Activated naive CD8-positive, alpha-beta T cell treated with anti-CD3 and anti-CD28 coated beads for 36 hours (primary cell): ENCODE measurements at regions not wholly inside any gene's neighbourhood (a gene's known extent, or its start where the extent isn't known, plus 50 kb on each side); places are given as distances from the start of the nearest gene placed in this dataset.

Experiments used
- DNase-seq: peaks from one replicate; pipeline ENCODE4 v3.0.0; 2021
- H3K27ac Mint-ChIP-seq: one replicate; pipeline ENCODE4 v1.8.0; 2022; ENCODE audit warnings: mild to moderate bottlenecking, moderate library complexity, mixed read lengths
- H3K27me3 Mint-ChIP-seq: one replicate; pipeline ENCODE4 v1.8.0; 2022; ENCODE audit warnings: mild to moderate bottlenecking, mixed read lengths
- H3K36me3 Mint-ChIP-seq: one replicate; pipeline ENCODE4 v1.8.0; 2021; ENCODE audit warnings: mild to moderate bottlenecking, mixed read lengths
- H3K4me1 Mint-ChIP-seq: one replicate; pipeline ENCODE4 v1.8.0; 2021; ENCODE audit warnings: mixed read lengths
- H3K4me3 Mint-ChIP-seq: one replicate; pipeline ENCODE4 v1.8.0; 2022; ENCODE audit warnings: mild to moderate bottlenecking, moderate library complexity, mixed read lengths
- H3K9me3 Mint-ChIP-seq: one replicate; pipeline ENCODE4 v1.8.0; 2022; ENCODE audit warnings: mixed read lengths

- Mint-ChIP-seq H3K9me3 (no peaks in the 10 kb centered on the region), H3K27ac (no peak overlapping the region), H3K4me1 (no peaks in the 10 kb centered on the region), H3K4me3 (no peak overlapping the region), H3K36me3 (no peaks in the 10 kb centered on the region), H3K27me3 (peaks cover 2% of the 10 kb centered on the region)
- DNase-seq, result no peak
Observed at GRCh38 chr11:116698080-116698479, 74.7 kb downstream of the BUD13 start.

- Mint-ChIP-seq H3K4me3 (no peak overlapping the region), H3K27ac (no peak overlapping the region), H3K9me3 (no peaks in the 10 kb centered on the region), H3K36me3 (no peaks in the 10 kb centered on the region), H3K27me3 (peaks cover 2% of the 10 kb centered on the region), H3K4me1 (no peaks in the 10 kb centered on the region)
- DNase-seq, result no peak
Observed at GRCh38 chr11:116697639-116698038, 75.1 kb downstream of the BUD13 start.

- H3K4me3 Mint-ChIP-seq, result no peak overlapping the region
- no peaks in the 10 kb centered on the region for H3K9me3 Mint-ChIP-seq
- H3K27ac Mint-ChIP-seq, result no peak overlapping the region
- DNase-seq, result no peak
- peaks cover 2% of the 10 kb centered on the region for H3K27me3 Mint-ChIP-seq
- H3K4me1 Mint-ChIP-seq, result no peaks in the 10 kb centered on the region
- H3K36me3 Mint-ChIP-seq, result no peaks in the 10 kb centered on the region
Observed at GRCh38 chr11:116697011-116697410, 75.8 kb downstream of the BUD13 start.

- no peaks in the 10 kb centered on the region for H3K9me3 Mint-ChIP-seq
- no peaks in the 10 kb centered on the region for H3K4me1 Mint-ChIP-seq
- peaks cover 2% of the 10 kb centered on the region for H3K27me3 Mint-ChIP-seq
- no peak overlapping the region for H3K27ac Mint-ChIP-seq
- DNase-seq, result no peak
- H3K36me3 Mint-ChIP-seq, result no peaks in the 10 kb centered on the region
- no peak overlapping the region for H3K4me3 Mint-ChIP-seq
Observed at GRCh38 chr11:116696381-116696941, 76.3 kb downstream of the BUD13 start.

- H3K27ac Mint-ChIP-seq, result no peak overlapping the region
- H3K4me3 Mint-ChIP-seq, result no peak overlapping the region
- no peaks in the 10 kb centered on the region for H3K9me3 Mint-ChIP-seq
- H3K36me3 Mint-ChIP-seq, result no peaks in the 10 kb centered on the region
- H3K4me1 Mint-ChIP-seq, result no peaks in the 10 kb centered on the region
- DNase-seq, result no peak
- H3K27me3 Mint-ChIP-seq, result peaks cover 2% of the 10 kb centered on the region
Observed at GRCh38 chr11:116695657-116696254, 77.0 kb downstream of the BUD13 start.

GRCh38 chr11:116694815-116695590, 77.8 kb downstream of the BUD13 start:
- no peak overlapping the region for H3K27ac Mint-ChIP-seq
- H3K4me3 Mint-ChIP-seq, result no peak overlapping the region
- H3K4me1 Mint-ChIP-seq, result no peaks in the 10 kb centered on the region
- H3K27me3 Mint-ChIP-seq, result peaks cover 2% of the 10 kb centered on the region
- no peak for DNase-seq
- no peaks in the 10 kb centered on the region for H3K9me3 Mint-ChIP-seq
- no peaks in the 10 kb centered on the region for H3K36me3 Mint-ChIP-seq

- no peaks in the 10 kb centered on the region for H3K9me3 Mint-ChIP-seq
- H3K4me1 Mint-ChIP-seq, result no peaks in the 10 kb centered on the region
- H3K4me3 Mint-ChIP-seq, result no peak overlapping the region
- no peak for DNase-seq
- H3K27me3 Mint-ChIP-seq, result peaks cover 2% of the 10 kb centered on the region
- H3K27ac Mint-ChIP-seq, result no peak overlapping the region
- H3K36me3 Mint-ChIP-seq, result no peaks in the 10 kb centered on the region
Observed at GRCh38 chr11:116694349-116694725, 78.5 kb downstream of the BUD13 start.

- Mint-ChIP-seq H3K27me3 (peaks cover 2% of the 10 kb centered on the region), H3K4me1 (no peaks in the 10 kb centered on the region), H3K36me3 (no peaks in the 10 kb centered on the region), H3K9me3 (no peaks in the 10 kb centered on the region), H3K27ac (no peak overlapping the region), H3K4me3 (no peak overlapping the region)
- DNase-seq, result no peak
Observed at GRCh38 chr11:116693593-116694348, 79.0 kb downstream of the BUD13 start.

GRCh38 chr11:116693102-116693570, 79.7 kb downstream of the BUD13 start:
- Mint-ChIP-seq H3K9me3 (no peaks in the 10 kb centered on the region), H3K27me3 (peaks cover 2% of the 10 kb centered on the region), H3K36me3 (no peaks in the 10 kb centered on the region), H3K4me1 (no peaks in the 10 kb centered on the region), H3K4me3 (no peak overlapping the region), H3K27ac (no peak overlapping the region)
- no peak for DNase-seq

- DNase-seq, result no peak
Observed at GRCh38 chr11:116692318-116693101, 80.3 kb downstream of the BUD13 start.

GRCh38 chr11:116691771-116692177, 81.0 kb downstream of the BUD13 start:
- Mint-ChIP-seq H3K9me3 (no peaks in the 10 kb centered on the region), H3K4me3 (no peak overlapping the region), H3K4me1 (no peaks in the 10 kb centered on the region), H3K36me3 (no peaks in the 10 kb centered on the region), H3K27me3 (peaks cover 4% of the 10 kb centered on the region), H3K27ac (no peak overlapping the region)
- DNase-seq, result peak; percentile 55

More at GRCh38 chr11:116692318-116693101, 80.3 kb downstream of the BUD13 start:
- Mint-ChIP-seq H3K4me1 (no peaks in the 10 kb centered on the region), H3K9me3 (no peaks in the 10 kb centered on the region), H3K36me3 (no peaks in the 10 kb centered on the region), H3K4me3 (no peak overlapping the region), H3K27me3 (no peaks in the 10 kb centered on the region), H3K27ac (no peak overlapping the region)

- Mint-ChIP-seq H3K4me1 (no peaks in the 10 kb centered on the region), H3K27me3 (peaks cover 4% of the 10 kb centered on the region), H3K9me3 (no peaks in the 10 kb centered on the region), H3K36me3 (no peaks in the 10 kb centered on the region), H3K27ac (no peak overlapping the region), H3K4me3 (no peak overlapping the region)
- no peak for DNase-seq
Observed at GRCh38 chr11:116690611-116691010, 82.2 kb downstream of the BUD13 start.

- Mint-ChIP-seq H3K27me3 (peaks cover 4% of the 10 kb centered on the region), H3K36me3 (no peaks in the 10 kb centered on the region), H3K4me1 (no peaks in the 10 kb centered on the region), H3K4me3 (no peak overlapping the region), H3K27ac (no peak overlapping the region), H3K9me3 (no peaks in the 10 kb centered on the region)
- DNase-seq, result no peak
Observed at GRCh38 chr11:116689413-116690127, 83.2 kb downstream of the BUD13 start.

GRCh38 chr11:116688202-116688540, 84.6 kb downstream of the BUD13 start:
- Mint-ChIP-seq H3K9me3 (peaks cover 4% of the 10 kb centered on the region), H3K36me3 (no peaks in the 10 kb centered on the region), H3K27me3 (peaks cover 9% of the 10 kb centered on the region), H3K4me3 (no peak overlapping the region), H3K27ac (no peak overlapping the region), H3K4me1 (no peaks in the 10 kb centered on the region)
- no peak for DNase-seq
